ENCODE measurements at regions not wholly inside any gene's neighbourhood (a gene's known extent, or its start where the extent isn't known, plus 50 kb on each side); places are given as distances from the start of the nearest gene placed in this dataset.

GRCh38 chr10:124166431-124167125 lies 73.2 kb upstream of the CHST15 start:
- Histone ChIP-seq H3K4me3 (ENCODE audit: low read length in 3 of 3) (no peak overlapping the region), H3K4me1 (ENCODE audit: control insufficient read depth in 3 of 3, insufficient read depth in 3 of 3, low read length in 3 of 3) (no peaks in the 10 kb centered on the region), H3K9ac (ENCODE audit: low read depth in 1 of 3, low read length in 3 of 3) (no peak overlapping the region), H3K36me3 (ENCODE audit: control insufficient read depth in 3 of 3, insufficient read depth in 3 of 3, low read length in 3 of 3) (no peaks in the 10 kb centered on the region), H3K27me3 (ENCODE audit: control insufficient read depth in 3 of 3, insufficient read depth in 3 of 3, low read length in 3 of 3) (no peaks in the 10 kb centered on the region), H3K9me3 (ENCODE audit: control insufficient read depth in 3 of 3, low read length in 3 of 3) (no peaks in the 10 kb centered on the region), H3K27ac (ENCODE audit: low read depth, low read length) (no peak overlapping the region)

GRCh38 chr10:124165827-124166226 lies 72.4 kb upstream of the CHST15 start:
- H3K4me3 ChIP-seq (ENCODE audit: low read length in 3 of 3): no peak overlapping the region
- peaks cover 0 to 3% (median 0%) of the 10 kb centered on the region in 3 donors for H3K27me3 ChIP-seq (ENCODE audit: control insufficient read depth in 3 of 3, insufficient read depth in 3 of 3, low read length in 3 of 3)
- H3K36me3 ChIP-seq (ENCODE audit: control insufficient read depth in 3 of 3, insufficient read depth in 3 of 3, low read length in 3 of 3): no peaks in the 10 kb centered on the region
- H3K9ac ChIP-seq (ENCODE audit: low read depth in 1 of 3, low read length in 3 of 3): no peak overlapping the region
- H3K4me1 ChIP-seq (ENCODE audit: control insufficient read depth in 3 of 3, insufficient read depth in 3 of 3, low read length in 3 of 3): no peaks in the 10 kb centered on the region
- no peak overlapping the region for H3K27ac ChIP-seq (ENCODE audit: low read depth, low read length)
- H3K9me3 ChIP-seq (ENCODE audit: control insufficient read depth in 3 of 3, low read length in 3 of 3): no peaks in the 10 kb centered on the region

GRCh38 chr10:124165311-124165710 lies 71.9 kb upstream of the CHST15 start:
- Histone ChIP-seq H3K4me1 (ENCODE audit: control insufficient read depth in 3 of 3, insufficient read depth in 3 of 3, low read length in 3 of 3) (no peaks in the 10 kb centered on the region), H3K27me3 (ENCODE audit: control insufficient read depth in 3 of 3, insufficient read depth in 3 of 3, low read length in 3 of 3) (peaks cover 0 to 3% (median 0%) of the 10 kb centered on the region in 3 donors), H3K27ac (ENCODE audit: low read depth, low read length) (no peak overlapping the region), H3K9me3 (ENCODE audit: control insufficient read depth in 3 of 3, low read length in 3 of 3) (no peaks in the 10 kb centered on the region), H3K36me3 (ENCODE audit: control insufficient read depth in 3 of 3, insufficient read depth in 3 of 3, low read length in 3 of 3) (no peaks in the 10 kb centered on the region), H3K4me3 (ENCODE audit: low read length in 3 of 3) (no peak overlapping the region), H3K9ac (ENCODE audit: low read depth in 1 of 3, low read length in 3 of 3) (no peak overlapping the region)

GRCh38 chr10:124164264-124164663 lies 70.9 kb upstream of the CHST15 start:
- Histone ChIP-seq H3K27ac (ENCODE audit: low read depth, low read length) (no peak overlapping the region), H3K4me3 (ENCODE audit: low read length in 3 of 3) (no peak overlapping the region), H3K9ac (ENCODE audit: low read depth in 1 of 3, low read length in 3 of 3) (no peak overlapping the region), H3K36me3 (ENCODE audit: control insufficient read depth in 3 of 3, insufficient read depth in 3 of 3, low read length in 3 of 3) (no peaks in the 10 kb centered on the region), H3K9me3 (ENCODE audit: control insufficient read depth in 3 of 3, low read length in 3 of 3) (no peaks in the 10 kb centered on the region), H3K27me3 (ENCODE audit: control insufficient read depth in 3 of 3, insufficient read depth in 3 of 3, low read length in 3 of 3) (peaks cover 0 to 3% (median 0%) of the 10 kb centered on the region in 3 donors), H3K4me1 (ENCODE audit: control insufficient read depth in 3 of 3, insufficient read depth in 3 of 3, low read length in 3 of 3) (no peaks in the 10 kb centered on the region)

DNA sequence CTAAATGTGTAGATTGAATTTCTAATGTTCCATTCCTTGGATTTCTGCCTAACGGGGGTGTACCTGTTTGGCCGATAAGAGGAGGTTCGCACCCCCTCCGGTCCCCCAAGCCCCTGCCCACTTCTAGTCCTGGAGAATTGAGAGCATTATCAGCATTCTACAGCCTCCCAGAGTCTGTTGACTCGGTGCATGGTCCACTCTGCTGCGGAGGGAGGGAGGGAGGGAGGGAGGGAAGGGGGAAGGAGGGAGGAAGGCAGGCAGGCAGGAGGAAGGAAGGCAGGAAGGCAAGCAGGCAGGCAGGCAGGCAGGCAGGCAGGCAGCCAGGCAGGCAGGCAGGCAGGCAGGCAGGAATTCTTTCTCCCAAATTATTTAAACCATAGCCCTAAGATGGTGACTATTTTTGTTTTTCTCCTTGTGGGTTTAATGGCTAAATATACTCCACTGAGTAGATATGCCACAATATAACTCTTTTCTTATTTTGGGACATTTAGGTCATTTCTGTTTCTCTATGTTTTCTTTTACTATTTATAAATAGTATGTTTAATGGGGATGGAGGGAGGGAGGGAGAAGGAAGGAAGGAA lies 69.5 kb upstream of the CHST15 start:
- no peaks in the 10 kb centered on the region for H3K9me3 ChIP-seq (ENCODE audit: control insufficient read depth in 3 of 3, low read length in 3 of 3)
- peaks cover 0 to 3% (median 0%) of the 10 kb centered on the region in 3 donors for H3K27me3 ChIP-seq (ENCODE audit: control insufficient read depth in 3 of 3, insufficient read depth in 3 of 3, low read length in 3 of 3)
- H3K27ac ChIP-seq (ENCODE audit: low read depth, low read length): no peak overlapping the region
- H3K36me3 ChIP-seq (ENCODE audit: control insufficient read depth in 3 of 3, insufficient read depth in 3 of 3, low read length in 3 of 3): no peaks in the 10 kb centered on the region
- no peak overlapping the region for H3K4me3 ChIP-seq (ENCODE audit: low read length in 3 of 3)
- H3K9ac ChIP-seq (ENCODE audit: low read depth in 1 of 3, low read length in 3 of 3): no peak overlapping the region
- H3K4me1 ChIP-seq (ENCODE audit: control insufficient read depth in 3 of 3, insufficient read depth in 3 of 3, low read length in 3 of 3): no peaks in the 10 kb centered on the region

- H3K9me3 ChIP-seq (ENCODE audit: control insufficient read depth in 3 of 3, low read length in 3 of 3): no peaks in the 10 kb centered on the region
- no peak overlapping the region for H3K9ac ChIP-seq (ENCODE audit: low read depth in 1 of 3, low read length in 3 of 3)
- H3K27me3 ChIP-seq (ENCODE audit: control insufficient read depth in 3 of 3, insufficient read depth in 3 of 3, low read length in 3 of 3): peaks cover 0 to 3% (median 0%) of the 10 kb centered on the region in 3 donors
Measured at GRCh38 chr10:124162136-124162535, 68.7 kb upstream of the CHST15 start.

GRCh38 chr10:124161601-124162000 lies 68.2 kb upstream of the CHST15 start:
- Histone ChIP-seq H3K9ac (ENCODE audit: low read depth in 1 of 3, low read length in 3 of 3) (no peak overlapping the region), H3K4me1 (ENCODE audit: control insufficient read depth in 3 of 3, insufficient read depth in 3 of 3, low read length in 3 of 3) (peaks cover 3 to 12% (median 10%) of the 10 kb centered on the region in 3 donors), H3K36me3 (ENCODE audit: control insufficient read depth in 3 of 3, insufficient read depth in 3 of 3, low read length in 3 of 3) (no peaks in the 10 kb centered on the region)

More at GRCh38 chr10:124162136-124162535, 68.7 kb upstream of the CHST15 start:
- no peak overlapping the region for H3K4me3 ChIP-seq (ENCODE audit: low read length in 3 of 3)
- H3K27ac ChIP-seq (ENCODE audit: low read depth, low read length): no peak overlapping the region
- peaks cover 0 to 6% (median 5%) of the 10 kb centered on the region in 3 donors for H3K4me1 ChIP-seq (ENCODE audit: control insufficient read depth in 3 of 3, insufficient read depth in 3 of 3, low read length in 3 of 3)
- no peaks in the 10 kb centered on the region for H3K36me3 ChIP-seq (ENCODE audit: control insufficient read depth in 3 of 3, insufficient read depth in 3 of 3, low read length in 3 of 3)

DNA sequence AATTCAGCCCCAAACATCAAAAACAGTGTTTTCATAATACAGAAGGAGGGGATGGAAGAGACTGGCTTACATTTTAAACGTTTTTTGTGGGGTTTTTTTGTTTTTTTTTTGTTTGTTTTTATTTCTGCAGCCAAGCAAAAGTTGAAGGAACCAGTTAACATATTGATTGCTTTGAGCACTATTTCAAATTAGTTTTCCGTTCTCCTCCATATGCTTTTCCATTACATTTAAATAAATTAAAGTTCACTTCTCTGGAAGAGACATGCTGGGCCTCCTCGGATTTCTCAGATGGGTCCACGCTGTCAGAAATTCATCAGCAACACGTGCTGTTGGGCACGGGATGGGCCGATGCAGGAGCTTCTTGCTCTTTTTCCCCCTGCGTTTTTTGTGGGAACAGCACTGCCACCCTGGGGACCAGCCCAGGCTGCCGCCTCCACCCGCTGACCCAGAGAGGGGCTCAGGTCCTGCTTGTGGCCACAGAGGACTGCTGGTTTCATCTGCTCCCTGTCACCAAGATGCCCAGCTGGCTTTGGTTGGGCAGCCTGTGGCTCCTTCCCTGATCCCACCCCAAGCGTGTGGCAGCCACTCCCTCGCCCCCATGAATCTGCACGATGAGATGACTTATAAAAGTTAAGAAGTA lies 67.7 kb upstream of the CHST15 start:
- Histone ChIP-seq H3K4me3 (ENCODE audit: low read length in 3 of 3) (no peak overlapping the region), H3K27ac (ENCODE audit: low read depth, low read length) (no peak overlapping the region), H3K4me1 (ENCODE audit: control insufficient read depth in 3 of 3, insufficient read depth in 3 of 3, low read length in 3 of 3) (peaks cover 9 to 17% (median 16%) of the 10 kb centered on the region in 3 donors), H3K36me3 (ENCODE audit: control insufficient read depth in 3 of 3, insufficient read depth in 3 of 3, low read length in 3 of 3) (no peaks in the 10 kb centered on the region), H3K9ac (ENCODE audit: low read depth in 1 of 3, low read length in 3 of 3) (no peak overlapping the region), H3K27me3 (ENCODE audit: control insufficient read depth in 3 of 3, insufficient read depth in 3 of 3, low read length in 3 of 3) (peaks cover 0 to 3% (median 0%) of the 10 kb centered on the region in 3 donors), H3K9me3 (ENCODE audit: control insufficient read depth in 3 of 3, low read length in 3 of 3) (no peaks in the 10 kb centered on the region)

More at GRCh38 chr10:124161601-124162000, 68.2 kb upstream of the CHST15 start:
- H3K9me3 ChIP-seq (ENCODE audit: control insufficient read depth in 3 of 3, low read length in 3 of 3): no peaks in the 10 kb centered on the region
- H3K27ac ChIP-seq (ENCODE audit: low read depth, low read length): no peak overlapping the region
- peaks cover 0 to 3% (median 0%) of the 10 kb centered on the region in 3 donors for H3K27me3 ChIP-seq (ENCODE audit: control insufficient read depth in 3 of 3, insufficient read depth in 3 of 3, low read length in 3 of 3)
- H3K4me3 ChIP-seq (ENCODE audit: low read length in 3 of 3): no peak overlapping the region

- Histone ChIP-seq H3K9ac (ENCODE audit: low read depth in 1 of 3, low read length in 3 of 3) (no peak overlapping the region), H3K36me3 (ENCODE audit: control insufficient read depth in 3 of 3, insufficient read depth in 3 of 3, low read length in 3 of 3) (no peaks in the 10 kb centered on the region), H3K4me1 (ENCODE audit: control insufficient read depth in 3 of 3, insufficient read depth in 3 of 3, low read length in 3 of 3) (peaks cover 17 to 26% (median 25%) of the 10 kb centered on the region in 3 donors), H3K4me3 (ENCODE audit: low read length in 3 of 3) (no peak overlapping the region), H3K9me3 (ENCODE audit: control insufficient read depth in 3 of 3, low read length in 3 of 3) (no peaks in the 10 kb centered on the region), H3K27me3 (ENCODE audit: control insufficient read depth in 3 of 3, insufficient read depth in 3 of 3, low read length in 3 of 3) (peaks cover 0 to 3% (median 0%) of the 10 kb centered on the region in 3 donors), H3K27ac (ENCODE audit: low read depth, low read length) (no peak overlapping the region)
Measured at GRCh38 chr10:124160176-124160575, 66.8 kb upstream of the CHST15 start.

DNA sequence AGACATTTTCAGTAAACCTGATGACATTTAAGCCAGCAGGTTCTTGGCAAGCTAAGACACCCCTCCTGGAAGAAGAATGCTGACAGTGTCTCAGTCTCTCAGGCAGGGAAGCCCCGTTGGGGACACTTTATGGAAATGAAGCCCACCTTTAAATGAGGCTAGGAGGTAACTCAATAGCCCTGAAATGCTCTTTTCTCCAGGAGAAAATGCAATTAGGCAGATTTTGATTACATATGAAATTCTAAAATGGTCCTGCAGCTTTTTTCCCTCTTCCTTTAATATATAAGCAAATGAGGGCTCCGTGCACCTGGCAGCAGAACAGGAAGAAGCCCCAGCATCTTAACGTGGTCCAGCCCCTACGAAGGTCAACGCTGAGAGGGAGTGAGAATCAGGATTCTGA lies 65.8 kb upstream of the CHST15 start:
- Histone ChIP-seq H3K4me1 (ENCODE audit: control insufficient read depth in 3 of 3, insufficient read depth in 3 of 3, low read length in 3 of 3) (peaks cover 17 to 30% (median 25%) of the 10 kb centered on the region in 3 donors), H3K27me3 (ENCODE audit: control insufficient read depth in 3 of 3, insufficient read depth in 3 of 3, low read length in 3 of 3) (peaks cover 0 to 3% (median 0%) of the 10 kb centered on the region in 3 donors), H3K4me3 (ENCODE audit: low read length in 3 of 3) (no peak overlapping the region), H3K27ac (ENCODE audit: low read depth, low read length) (no peak overlapping the region), H3K9ac (ENCODE audit: low read depth in 1 of 3, low read length in 3 of 3) (no peak overlapping the region), H3K36me3 (ENCODE audit: control insufficient read depth in 3 of 3, insufficient read depth in 3 of 3, low read length in 3 of 3) (no peaks in the 10 kb centered on the region), H3K9me3 (ENCODE audit: control insufficient read depth in 3 of 3, low read length in 3 of 3) (no peaks in the 10 kb centered on the region)
